ENCODE measurements at regions not wholly inside any gene's neighbourhood (a gene's known extent, or its start where the extent isn't known, plus 50 kb on each side); places are given as distances from the start of the nearest gene placed in this dataset.

DNA sequence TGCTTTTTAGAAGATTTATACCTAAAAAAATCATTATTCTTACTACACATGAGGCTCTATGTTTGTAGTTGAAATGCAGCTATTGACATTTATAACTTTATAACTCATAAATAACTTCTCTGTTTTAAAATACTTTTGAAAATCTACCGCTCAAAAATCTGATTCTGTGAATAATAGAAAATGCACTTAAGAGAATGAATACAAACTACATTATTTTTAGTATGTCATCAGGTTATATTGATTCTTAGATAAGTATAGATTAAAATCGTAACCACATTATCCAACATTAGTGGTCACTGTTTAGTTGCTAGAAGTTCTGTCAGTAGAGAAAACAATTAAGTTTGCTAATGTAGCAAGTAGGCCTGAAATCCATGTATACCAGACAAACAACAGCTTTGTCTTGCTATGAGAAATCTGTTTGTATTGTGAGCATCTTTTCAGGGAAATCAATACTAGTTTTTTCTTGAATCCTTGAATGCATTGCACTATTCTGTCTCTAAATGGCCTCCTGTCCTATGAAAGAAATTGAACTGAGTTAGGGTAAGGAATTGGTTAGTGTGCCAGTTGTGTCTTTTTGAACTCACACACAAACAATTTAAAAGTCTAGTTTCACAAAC lies 116.5 kb upstream of the HDAC9 start:
- TF ChIP-seq, protein P1, sequence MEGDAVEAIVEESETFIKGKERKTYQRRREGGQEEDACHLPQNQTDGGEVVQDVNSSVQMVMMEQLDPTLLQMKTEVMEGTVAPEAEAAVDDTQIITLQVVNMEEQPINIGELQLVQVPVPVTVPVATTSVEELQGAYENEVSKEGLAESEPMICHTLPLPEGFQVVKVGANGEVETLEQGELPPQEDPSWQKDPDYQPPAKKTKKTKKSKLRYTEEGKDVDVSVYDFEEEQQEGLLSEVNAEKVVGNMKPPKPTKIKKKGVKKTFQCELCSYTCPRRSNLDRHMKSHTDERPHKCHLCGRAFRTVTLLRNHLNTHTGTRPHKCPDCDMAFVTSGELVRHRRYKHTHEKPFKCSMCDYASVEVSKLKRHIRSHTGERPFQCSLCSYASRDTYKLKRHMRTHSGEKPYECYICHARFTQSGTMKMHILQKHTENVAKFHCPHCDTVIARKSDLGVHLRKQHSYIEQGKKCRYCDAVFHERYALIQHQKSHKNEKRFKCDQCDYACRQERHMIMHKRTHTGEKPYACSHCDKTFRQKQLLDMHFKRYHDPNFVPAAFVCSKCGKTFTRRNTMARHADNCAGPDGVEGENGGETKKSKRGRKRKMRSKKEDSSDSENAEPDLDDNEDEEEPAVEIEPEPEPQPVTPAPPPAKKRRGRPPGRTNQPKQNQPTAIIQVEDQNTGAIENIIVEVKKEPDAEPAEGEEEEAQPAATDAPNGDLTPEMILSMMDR (IDR thresholded peaks at IDR 0.05) = no peak
- no peak for TF ChIP-seq POLR2AphosphoS5 (IDR thresholded peaks at IDR 0.05; ENCODE audit: insufficient read depth in 1 of 2, low read depth in 1 of 2)
